ENCODE measurements at regions not wholly inside any gene's neighbourhood (a gene's known extent, or its start where the extent isn't known, plus 50 kb on each side); places are given as distances from the start of the nearest gene placed in this dataset.

DNA sequence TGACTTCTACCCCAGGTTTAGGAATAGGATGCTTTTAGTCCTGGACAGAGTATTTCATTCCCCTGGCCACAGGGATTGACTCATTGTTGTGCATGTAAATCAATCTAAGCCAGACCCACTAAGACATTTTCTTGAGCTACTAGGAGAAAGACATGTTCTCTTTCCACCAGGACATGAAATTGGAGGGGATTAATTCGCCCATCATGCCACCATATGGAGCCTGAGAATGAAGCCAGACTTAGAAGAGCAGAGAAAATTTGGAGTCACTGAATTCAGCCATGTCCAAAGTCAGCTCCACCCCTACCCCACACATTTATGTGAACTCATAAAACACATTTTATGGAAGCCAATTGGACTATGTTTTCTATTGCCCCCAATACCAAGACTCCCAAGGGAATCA, 322.5 kb downstream of the NFIB start:
- ChIA-PET CTCF (no interaction called here), POLR2A (ENCODE audit: low non-redundant PET) (no interaction called here)

GRCh38 chr9:13990994-13991393, 322.9 kb downstream of the NFIB start:
- DNase-seq (ENCODE audit: low spot score), result no peak
- TF ChIP-seq CTCF (conservative IDR thresholded peaks at IDR 0.05; ENCODE audit: low read depth), result no peak
- ChIA-PET CTCF (no interaction called here), POLR2A (ENCODE audit: low non-redundant PET) (no interaction called here)
- no peak overlapping the region for H3K27ac ChIP-seq

More for the DNA sequence above, 322.5 kb downstream of the NFIB start:
- no peak overlapping the region for H3K27ac ChIP-seq
- no peak for DNase-seq (ENCODE audit: low spot score)
- no peak for TF ChIP-seq CTCF (conservative IDR thresholded peaks at IDR 0.05; ENCODE audit: low read depth)

DNA sequence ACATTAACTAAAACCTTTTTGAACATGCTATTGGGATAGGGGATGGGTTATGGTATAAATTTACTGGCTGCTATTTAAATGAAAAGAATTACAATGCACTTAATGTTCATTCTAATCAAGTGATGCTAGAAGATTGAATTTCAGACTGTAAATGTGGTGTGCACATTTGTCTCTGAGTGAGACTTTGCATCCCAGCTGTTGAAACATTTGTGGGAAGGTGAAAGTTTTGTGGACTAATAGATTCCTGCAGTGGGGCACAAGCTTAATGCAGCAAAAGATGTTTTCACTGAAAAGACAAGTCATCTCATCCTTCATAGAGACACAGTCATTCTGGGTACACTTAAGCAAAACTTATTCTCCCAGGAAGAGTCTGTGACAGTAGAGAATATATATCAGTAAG, 323.6 kb downstream of the NFIB start:
- ChIA-PET CTCF (no interaction called here), POLR2A (ENCODE audit: low non-redundant PET) (no interaction called here)
- H3K27ac ChIP-seq, result no peak overlapping the region
- DNase-seq (ENCODE audit: low spot score), result no peak
- TF ChIP-seq CTCF (conservative IDR thresholded peaks at IDR 0.05; ENCODE audit: low read depth), result no peak

DNA sequence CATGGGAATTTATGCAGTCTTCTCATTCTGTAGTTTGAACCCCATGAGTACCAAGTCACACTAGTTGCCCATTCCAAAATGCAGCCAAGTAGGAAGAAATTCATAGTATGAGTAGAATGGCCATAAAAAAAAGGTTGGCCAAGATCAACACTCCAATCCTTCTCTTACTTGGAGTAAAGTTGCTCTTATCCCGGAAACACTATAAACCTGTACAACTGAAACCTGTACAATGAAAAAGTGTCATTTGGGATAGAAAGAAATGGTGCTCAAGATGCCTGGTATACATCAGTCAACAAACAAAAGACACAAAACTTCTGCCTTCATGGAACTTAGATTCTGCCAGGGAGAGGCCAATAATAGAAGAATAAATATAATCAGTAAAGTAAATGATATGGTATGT, 325.0 kb downstream of the NFIB start:
- H3K27ac ChIP-seq, result no peak overlapping the region
- no peak for TF ChIP-seq CTCF (conservative IDR thresholded peaks at IDR 0.05; ENCODE audit: low read depth)
- no peak for DNase-seq (ENCODE audit: low spot score)
- ChIA-PET CTCF (interaction anchor here (0.6 kb wide), 1 partner anchor 411 kb away, joined by 3 read pairs; no protein-coding TSS in a partner anchor), POLR2A (ENCODE audit: low non-redundant PET) (no interaction called here)

DNA sequence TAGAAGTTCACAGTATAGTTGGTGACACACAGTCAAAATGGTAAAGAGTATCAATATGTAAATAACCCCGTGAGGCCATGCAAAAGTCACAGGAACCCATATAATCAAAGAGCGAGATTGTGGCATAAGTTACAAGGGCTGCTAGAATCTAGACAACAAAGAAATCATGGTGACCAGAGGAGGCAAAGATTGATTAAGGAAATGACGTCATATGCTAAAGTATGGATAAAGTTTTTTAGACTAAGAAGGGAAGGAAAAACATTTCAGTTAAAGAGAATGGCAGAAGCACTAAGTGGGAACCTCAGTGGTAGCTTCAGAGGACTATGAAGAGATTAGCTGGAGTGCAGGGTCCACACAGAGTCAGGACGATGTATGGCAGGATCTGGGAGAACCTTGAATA, 330.3 kb downstream of the NFIB start:
- CTCF ChIA-PET, result no interaction called here
- POLR2A ChIA-PET (ENCODE audit: low non-redundant PET), result no interaction called here
- no peak for TF ChIP-seq CTCF (conservative IDR thresholded peaks at IDR 0.05; ENCODE audit: low read depth)
- no peak overlapping the region for H3K27ac ChIP-seq
- DNase-seq (ENCODE audit: low spot score), result no peak

DNA sequence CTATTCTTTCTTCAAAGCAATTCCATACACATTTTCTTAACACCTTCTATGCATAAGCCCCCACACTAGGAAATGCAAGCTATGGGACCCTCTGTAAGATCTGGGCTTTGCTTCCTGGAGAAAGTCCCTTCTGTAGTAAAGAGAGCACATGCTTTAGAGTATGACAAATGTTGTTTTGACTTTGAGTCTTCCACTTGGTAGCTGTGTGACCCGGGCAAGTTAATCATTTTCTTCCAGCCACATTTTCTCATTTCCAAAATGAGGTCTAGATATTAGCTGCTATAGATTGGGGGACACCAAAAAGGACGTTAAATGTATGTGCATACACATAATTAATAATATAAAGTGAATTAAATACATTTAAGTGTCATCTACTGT, 334.0 kb downstream of the NFIB start:
- no peak overlapping the region for H3K27ac ChIP-seq
- TF ChIP-seq CTCF (conservative IDR thresholded peaks at IDR 0.05; ENCODE audit: low read depth), result no peak
- POLR2A ChIA-PET (ENCODE audit: low non-redundant PET), result no interaction called here
- no peak for DNase-seq (ENCODE audit: low spot score)
- CTCF ChIA-PET, result interaction anchor here (1.2 kb wide), 1 partner anchor 31 kb away, joined by 4 read pairs; no protein-coding TSS in a partner anchor

Measured in RWPE1 (cell line).